DOHH2 (cell line): ENCODE measurements at regions not wholly inside any gene's neighbourhood (a gene's known extent, or its start where the extent isn't known, plus 50 kb on each side); places are given as distances from the start of the nearest gene placed in this dataset.

Experiments
- H3F3A ChIP-seq: fragments of 200-600 bp; sonication (generic), shearing (Covaris generic); 2 replicates; pipeline ENCODE4 v1.6.0; 2016; ENCODE audit warnings: antibody characterized with exemption, mild to moderate bottlenecking; ENCODE audit not compliant: control insufficient read depth, insufficient read depth
- H3K27ac ChIP-seq: fragments of 200-600 bp; sonication (generic); 2 replicates; pipeline ENCODE4 v1.5.1; 2014; ENCODE audit warnings: low read depth, mild to moderate bottlenecking, low read length, moderate library complexity
- H3K27me3 ChIP-seq: fragments of 200-600 bp; sonication (generic); 2 replicates; pipeline ENCODE4 v1.6.1; 2014; ENCODE audit warnings: mild to moderate bottlenecking, low read length, mixed read lengths; ENCODE audit not compliant: control insufficient read depth
- H3K36me3 ChIP-seq: fragments of 200-600 bp; sonication (generic); 2 replicates; pipeline ENCODE4 v1.6.1; 2014; ENCODE audit warnings: mild to moderate bottlenecking, low read length, moderate library complexity, mixed read lengths; ENCODE audit not compliant: control insufficient read depth
- H3K4me1 ChIP-seq: fragments of 200-600 bp; sonication (generic); 2 replicates; pipeline ENCODE4 v1.6.1; 2014; ENCODE audit warnings: mild to moderate bottlenecking, low read length, mixed read lengths; ENCODE audit not compliant: control insufficient read depth
- H3K4me2 ChIP-seq: fragments of 200-600 bp; sonication (generic); 2 replicates; pipeline ENCODE4 v1.6.0; 2014; ENCODE audit warnings: mild to moderate bottlenecking, low read length, moderate library complexity
- H3K4me3 ChIP-seq: fragments of 200-600 bp; sonication (generic); 2 replicates; pipeline ENCODE4 v1.5.1; 2014; ENCODE audit warnings: mild to moderate bottlenecking, low read length, mixed read lengths
- H3K79me2 ChIP-seq: fragments of 200-600 bp; sonication (generic); 2 replicates; pipeline ENCODE4 v1.6.1; 2014; ENCODE audit warnings: mild to moderate bottlenecking, low read length, mixed read lengths; ENCODE audit not compliant: control insufficient read depth
- H3K9me2 ChIP-seq: fragments of 200-600 bp; sonication (generic); replicated peaks from 2 replicates; pipeline ENCODE4 v1.6.1; 2014; ENCODE audit warnings: mild to moderate bottlenecking, low read length, mixed read lengths; ENCODE audit not compliant: control insufficient read depth
- H3K9me3 ChIP-seq: fragments of 200-600 bp; sonication (generic); 2 replicates; pipeline ENCODE4 v1.6.1; 2014; ENCODE audit warnings: antibody characterized with exemption, low read length, mixed read lengths; ENCODE audit not compliant: control insufficient read depth, insufficient read depth
- H4K20me1 ChIP-seq: fragments of 200-600 bp; sonication (generic); 2 replicates; pipeline ENCODE4 v1.6.0; 2014; ENCODE audit warnings: low read depth, mild to moderate bottlenecking, antibody characterized with exemption, low read length, moderate library complexity; ENCODE audit not compliant: control insufficient read depth, insufficient read depth
- CTCF ChIP-seq: fragments of 200-600 bp; sonication (generic); IDR thresholded peaks from one replicate; pipeline ENCODE4 v1.5.1; 2014; ENCODE audit warnings: antibody characterized with exemption, mild to moderate bottlenecking, low read depth, low read length; ENCODE audit not compliant: poor library complexity, severe bottlenecking
- EZH2phosphoT487 ChIP-seq: fragments of 200-600 bp; sonication (generic); IDR thresholded peaks from 2 replicates; pipeline ENCODE4 v1.6.1; 2017; ENCODE audit warnings: borderline replicate concordance, mild to moderate bottlenecking, antibody characterized with exemption, low read length, moderate library complexity, mixed read lengths

GRCh38 chr3:34569437-34569836, 771.0 kb downstream of the PDCD6IP start:
- Histone ChIP-seq H3K9me3 (no peaks in the 10 kb centered on the region), H3K9me2 (no peaks in the 10 kb centered on the region), H3K27me3 (no peaks in the 10 kb centered on the region), H3K4me2 (no peak overlapping the region), H3K4me3 (no peak overlapping the region), H3K79me2 (no peaks in the 10 kb centered on the region), H4K20me1 (no peaks in the 10 kb centered on the region), H3K4me1 (no peaks in the 10 kb centered on the region), H3K36me3 (no peaks in the 10 kb centered on the region), H3F3A (no peaks in the 10 kb centered on the region), H3K27ac (no peak overlapping the region)
- TF ChIP-seq CTCF (no peak), EZH2phosphoT487 (no peak)

- Histone ChIP-seq H3K9me3 (no peaks in the 10 kb centered on the region), H3F3A (no peaks in the 10 kb centered on the region), H3K4me1 (no peaks in the 10 kb centered on the region), H4K20me1 (no peaks in the 10 kb centered on the region), H3K27ac (no peak overlapping the region), H3K27me3 (no peaks in the 10 kb centered on the region), H3K9me2 (no peaks in the 10 kb centered on the region), H3K36me3 (no peaks in the 10 kb centered on the region), H3K4me3 (no peak overlapping the region), H3K4me2 (no peak overlapping the region), H3K79me2 (no peaks in the 10 kb centered on the region)
- TF ChIP-seq CTCF, result no peak
- TF ChIP-seq EZH2phosphoT487, result no peak
These were observed 772.7 kb downstream of the PDCD6IP start for GRCh38 chr3:34570916-34571705.

- no peak overlapping the region for H3K4me3 ChIP-seq
These were observed 773.3 kb downstream of the PDCD6IP start for GRCh38 chr3:34571714-34572113.

More at GRCh38 chr3:34571714-34572113, 773.3 kb downstream of the PDCD6IP start:
- no peak overlapping the region for H3K27ac ChIP-seq
- no peaks in the 10 kb centered on the region for H3K79me2 ChIP-seq
- H3K27me3 ChIP-seq, result no peaks in the 10 kb centered on the region
- H4K20me1 ChIP-seq, result no peaks in the 10 kb centered on the region
- H3K9me3 ChIP-seq, result no peaks in the 10 kb centered on the region
- no peak overlapping the region for H3K4me2 ChIP-seq
- H3F3A ChIP-seq, result no peaks in the 10 kb centered on the region
- no peaks in the 10 kb centered on the region for H3K9me2 ChIP-seq
- no peaks in the 10 kb centered on the region for H3K4me1 ChIP-seq
- no peaks in the 10 kb centered on the region for H3K36me3 ChIP-seq
- TF ChIP-seq CTCF, result no peak
- no peak for TF ChIP-seq EZH2phosphoT487
